ENCODE measurements at regions not wholly inside any gene's neighbourhood (a gene's known extent, or its start where the extent isn't known, plus 50 kb on each side); places are given as distances from the start of the nearest gene placed in this dataset.

DNA sequence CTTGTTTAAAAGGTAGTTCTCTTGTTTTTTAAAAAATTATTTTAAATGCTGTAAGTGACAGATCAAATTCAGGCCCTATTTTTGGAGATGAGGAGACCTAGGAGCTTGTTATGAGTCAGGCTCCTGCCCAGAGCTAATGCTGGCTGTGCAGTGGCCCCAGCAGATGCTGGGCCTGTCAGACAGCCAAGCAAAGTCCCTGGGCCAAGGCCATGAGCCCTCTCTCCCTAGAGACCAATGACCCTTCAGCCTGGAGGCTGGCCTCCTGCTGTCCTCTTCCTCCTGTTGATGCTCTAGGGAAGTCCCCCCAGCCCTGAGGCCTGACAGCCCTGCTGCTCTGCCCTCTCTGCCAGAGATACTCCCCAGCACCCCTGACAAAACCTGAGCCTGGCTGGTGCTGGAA, 128.1 kb upstream of the CTTNBP2NL start:
- DNase-seq = no peak

DNA sequence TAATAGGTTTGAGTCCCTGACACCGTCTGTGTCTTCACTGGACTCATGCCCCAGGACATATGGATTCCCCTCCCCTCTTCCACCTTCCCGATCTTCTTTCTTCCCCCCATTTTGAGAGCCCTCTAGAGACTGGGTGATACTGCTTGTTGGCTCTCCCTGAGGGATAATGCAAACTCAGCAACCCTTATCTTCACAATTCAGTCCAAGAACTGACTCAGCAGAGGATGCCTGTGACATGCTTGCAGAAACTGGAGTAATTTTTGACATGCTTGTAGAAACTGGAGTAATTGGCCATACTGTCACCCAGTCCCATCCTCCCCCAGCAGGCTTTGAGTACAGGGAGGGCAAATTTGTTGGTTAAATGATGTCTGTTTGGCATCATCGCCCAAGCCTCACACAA, 127.6 kb upstream of the CTTNBP2NL start:
- no peak for DNase-seq

DNA sequence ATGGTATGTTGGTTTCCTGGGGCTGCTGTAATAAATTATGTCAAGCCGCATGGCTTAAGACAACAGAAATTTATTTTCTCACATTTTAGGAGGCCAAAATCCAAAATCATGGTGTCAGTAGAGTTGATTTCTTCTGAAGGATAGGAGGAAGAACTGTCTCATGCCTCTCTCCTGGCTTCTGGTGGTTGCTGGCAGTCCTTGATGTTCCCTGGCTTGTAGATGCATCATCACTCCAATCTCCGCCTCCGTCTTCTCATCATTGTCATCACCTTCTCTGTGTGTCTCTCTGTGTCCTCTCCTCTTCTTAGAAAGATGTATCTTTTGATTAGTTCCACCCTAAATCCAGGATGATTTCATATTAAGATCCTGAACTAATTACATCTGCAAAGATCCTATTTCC, 124.7 kb upstream of the CTTNBP2NL start:
- no peak for DNase-seq

DNA sequence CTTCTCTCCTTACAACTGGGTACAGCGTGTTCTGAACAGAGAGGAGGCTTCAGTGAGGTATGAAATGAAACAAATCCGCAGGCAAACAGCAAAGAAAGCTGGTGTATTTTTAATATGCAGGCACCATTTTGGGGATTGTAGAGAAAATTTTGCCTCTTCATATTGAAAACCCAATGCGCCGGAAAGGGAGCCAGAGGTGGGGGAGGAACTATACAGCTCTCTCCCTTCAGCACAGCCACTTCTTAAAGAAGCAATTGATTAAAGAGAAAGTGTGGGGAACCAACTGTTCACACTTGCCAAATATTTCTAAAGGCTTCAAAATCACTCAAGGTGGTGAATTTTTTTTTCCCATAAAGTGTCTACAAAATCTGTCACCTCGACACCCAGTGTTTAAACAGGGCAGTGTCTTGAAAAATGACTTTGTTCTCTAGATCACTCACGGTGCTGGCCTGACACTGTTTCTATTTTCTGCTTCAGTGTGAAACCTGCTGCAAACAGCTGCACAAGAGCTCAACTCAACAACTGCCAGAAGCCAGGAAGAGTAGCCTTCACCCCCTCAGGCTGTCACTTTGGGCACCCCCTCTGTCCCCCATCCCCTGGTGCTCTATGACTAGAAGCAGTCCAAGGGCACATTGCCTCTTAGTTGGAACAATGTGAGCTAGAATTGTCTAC, 123.8 kb upstream of the CTTNBP2NL start:
- DNase-seq = no peak

DNA sequence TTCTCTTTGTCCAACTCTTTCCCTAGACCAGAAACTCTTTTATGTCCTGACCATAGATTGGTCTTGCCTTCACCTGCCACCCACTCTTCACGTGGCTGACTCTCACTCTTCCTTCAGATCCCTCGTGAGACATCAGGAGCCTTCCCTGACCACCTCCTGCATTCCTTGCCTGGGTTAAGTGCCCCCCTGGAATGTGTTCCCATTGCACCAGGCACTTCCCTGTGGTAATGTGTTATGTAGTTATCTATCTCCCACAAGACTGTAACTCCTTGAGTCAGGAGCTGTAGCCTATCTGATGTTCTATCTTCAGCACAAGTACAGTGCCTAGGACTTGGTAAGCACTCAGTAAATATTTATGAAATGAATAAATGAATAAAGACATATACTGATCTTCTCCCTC, 111.2 kb upstream of the CTTNBP2NL start:
- no peak for DNase-seq

DNA sequence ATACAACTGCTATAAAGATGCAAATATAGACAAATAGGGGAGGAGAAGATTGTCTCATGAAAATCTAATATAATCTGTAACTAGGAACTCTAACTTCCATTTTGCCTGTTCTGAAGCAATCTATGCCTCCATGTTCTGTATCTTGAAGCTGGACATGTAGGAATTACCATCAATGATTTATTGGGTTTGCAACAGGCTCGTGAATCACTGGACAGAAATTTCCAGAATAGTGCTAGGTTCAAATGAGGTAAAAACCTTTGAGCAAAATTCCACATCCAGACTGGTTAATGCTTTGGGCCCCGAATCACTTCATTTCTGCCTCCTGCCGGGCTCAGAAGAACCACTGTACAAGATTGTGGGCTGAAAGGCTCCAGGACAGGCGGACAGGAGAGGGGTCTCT, 110.7 kb upstream of the CTTNBP2NL start:
- DNase-seq = no peak

DNA sequence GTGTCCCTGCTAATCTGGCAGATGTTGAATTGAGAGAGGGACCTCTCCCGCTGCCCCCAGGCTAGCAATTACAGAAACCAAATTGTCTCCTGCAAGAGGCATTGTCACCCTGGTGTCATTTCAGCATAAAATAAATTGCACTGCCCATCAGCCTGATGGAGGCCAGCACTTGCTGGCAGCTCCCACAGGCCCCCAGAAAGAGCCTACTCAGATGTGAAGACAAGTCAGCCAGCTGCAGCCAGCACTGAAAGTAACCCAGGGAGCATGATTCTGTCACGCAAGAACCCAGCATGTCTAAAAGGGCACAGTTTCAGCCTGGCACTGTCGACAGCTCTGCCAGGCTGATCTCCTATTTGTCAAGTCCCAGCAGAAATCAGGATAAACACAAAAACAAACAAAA, 110.3 kb upstream of the CTTNBP2NL start:
- DNase-seq = no peak

DNA sequence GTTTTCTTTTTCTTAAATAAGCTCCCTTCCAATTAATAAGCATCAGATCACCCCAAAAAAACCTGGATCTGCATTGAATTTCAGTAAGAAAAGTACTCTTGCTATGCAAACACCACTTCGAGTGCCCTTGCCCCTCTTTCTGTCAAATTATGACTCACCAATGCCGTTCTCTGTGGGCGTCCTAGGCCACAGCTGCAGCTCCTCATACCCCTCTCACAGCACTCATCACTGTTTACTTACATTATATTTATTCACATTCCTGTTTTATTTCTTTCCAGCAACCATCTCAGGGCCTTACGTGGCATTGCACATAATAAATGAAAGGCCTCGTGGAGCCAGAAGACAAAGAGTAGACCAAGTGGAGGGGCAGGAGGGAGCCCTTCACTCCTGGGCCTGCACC, 99.1 kb upstream of the CTTNBP2NL start:
- no peak for DNase-seq

DNA sequence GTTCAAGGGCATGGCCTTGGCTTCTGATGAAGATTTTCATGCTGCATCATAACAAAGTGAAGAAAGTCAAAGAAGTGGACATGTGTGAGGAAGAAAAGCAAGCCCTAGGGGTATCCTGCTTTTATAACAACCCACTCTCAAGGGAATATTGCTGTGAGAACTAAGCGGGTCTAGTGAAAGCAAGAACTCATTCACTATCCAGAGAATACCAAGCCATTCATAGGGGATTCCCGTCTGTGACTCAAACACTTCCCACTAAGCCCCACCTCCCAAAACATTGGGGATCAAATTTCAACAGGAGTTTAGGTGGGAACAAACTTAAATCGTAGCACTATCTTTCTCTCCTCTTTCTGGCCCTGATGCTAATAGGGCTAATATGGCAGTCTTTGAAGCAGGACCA, 98.5 kb upstream of the CTTNBP2NL start:
- DNase-seq = no peak

DNA sequence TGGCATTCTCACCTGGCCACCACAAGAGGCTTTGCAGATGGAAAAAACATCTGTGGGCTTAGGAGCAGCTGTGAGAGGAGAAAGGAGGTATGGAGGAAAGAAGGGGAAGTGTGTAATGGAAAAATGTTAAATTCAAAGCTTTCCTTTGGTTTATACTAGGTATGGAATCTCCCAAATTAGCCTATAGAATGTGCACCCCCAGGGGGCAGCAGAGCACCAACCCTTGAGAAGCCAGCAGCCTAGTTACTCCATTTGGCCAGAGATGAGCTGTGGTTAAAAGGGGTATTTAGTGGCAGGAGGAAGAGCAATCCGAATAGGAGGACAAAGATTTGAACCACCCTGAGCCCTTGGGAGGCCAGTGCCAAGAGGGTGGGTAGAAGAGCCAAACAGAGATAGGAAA, 97.5 kb upstream of the CTTNBP2NL start:
- DNase-seq = peak; percentile 3

DNA sequence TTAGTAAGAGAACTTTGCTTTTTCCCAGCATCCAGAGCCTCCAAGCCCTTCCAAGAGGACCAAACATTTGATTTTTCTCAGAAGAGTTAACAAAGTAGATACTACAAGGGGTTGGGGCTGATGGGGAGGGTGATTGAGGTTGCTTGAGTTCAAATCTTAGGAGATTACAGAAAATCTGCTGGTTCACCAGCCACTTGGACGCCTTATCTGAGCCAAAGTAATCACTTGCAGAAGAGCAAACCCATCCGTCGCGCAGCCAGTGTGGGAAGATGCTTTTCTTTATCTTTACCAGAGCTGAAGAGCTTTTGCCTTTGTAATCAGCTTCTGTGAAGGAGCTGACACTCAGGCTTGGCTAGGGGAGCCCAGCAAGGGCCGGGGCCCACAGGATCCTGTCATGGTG, 91.9 kb upstream of the CTTNBP2NL start:
- DNase-seq = no peak

DNA sequence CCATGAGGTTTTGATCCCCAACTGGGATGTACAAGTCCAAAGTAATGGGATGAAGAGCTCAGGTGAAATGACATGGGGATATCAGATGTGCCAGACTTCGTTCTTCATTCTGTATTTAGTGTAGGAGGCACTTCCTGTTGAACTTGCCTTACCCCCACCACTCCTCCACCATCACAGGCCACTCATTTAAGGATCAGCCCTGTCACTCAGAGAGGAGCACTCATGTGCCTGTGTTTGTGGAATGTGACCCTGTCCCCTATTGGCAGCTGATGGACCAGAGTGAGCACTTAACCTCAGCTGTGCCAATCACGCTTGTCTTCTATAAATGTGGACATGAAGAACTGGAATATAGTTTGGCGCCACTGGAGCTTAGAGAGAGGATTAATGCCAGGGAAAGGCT, 91.4 kb upstream of the CTTNBP2NL start:
- no peak for DNase-seq

DNA sequence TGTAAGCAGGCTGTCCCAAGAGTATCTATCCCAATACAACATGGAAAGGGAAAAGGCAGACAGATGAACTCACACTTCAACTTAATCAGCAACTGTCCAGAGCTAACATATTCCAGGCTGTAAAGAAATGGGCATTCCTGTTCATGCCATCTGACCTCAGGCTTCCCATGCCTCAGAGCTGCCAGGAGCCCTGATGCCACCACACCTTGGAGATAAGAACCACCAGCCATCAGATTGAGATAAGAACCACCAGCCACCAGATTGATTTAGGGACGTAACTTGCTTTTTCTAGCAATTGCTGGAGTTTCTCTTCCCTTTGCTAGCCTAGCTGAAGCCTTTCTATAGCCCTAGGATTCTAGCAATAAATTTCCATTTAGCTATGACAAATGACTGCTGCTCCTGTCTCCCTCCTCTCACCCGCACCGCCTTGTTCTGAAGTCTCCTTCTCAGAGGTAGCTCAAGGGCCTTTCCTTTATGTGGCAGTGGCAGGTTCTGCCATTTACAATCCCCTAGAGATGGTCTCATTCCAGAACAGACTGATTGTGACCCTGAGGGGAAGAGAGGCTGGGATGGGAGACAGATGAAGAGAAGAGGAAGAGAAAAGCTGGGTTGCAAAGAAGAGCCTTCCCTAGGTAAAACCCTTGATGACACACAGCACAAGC, 88.0 kb upstream of the CTTNBP2NL start:
- no peak for DNase-seq

DNA sequence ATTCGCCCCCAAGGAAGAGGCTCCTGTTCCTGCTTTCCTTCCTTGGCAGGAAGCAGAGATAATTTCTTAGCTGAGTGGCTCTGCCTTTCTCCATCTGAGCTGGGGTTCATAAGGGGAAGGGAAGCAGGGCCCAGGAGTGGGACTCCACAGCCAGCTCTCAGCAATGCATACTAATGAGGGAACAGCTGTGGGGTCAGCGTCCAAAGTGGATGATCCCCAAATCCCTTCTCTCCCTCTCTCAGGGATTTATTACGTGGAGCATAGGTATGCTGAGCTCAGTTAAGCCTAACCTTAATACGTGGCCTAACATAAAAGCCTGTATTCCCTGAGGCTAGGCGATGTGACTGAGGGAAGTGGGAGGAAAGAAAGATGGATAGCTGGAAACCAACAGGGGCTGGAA, 87.3 kb upstream of the CTTNBP2NL start:
- DNase-seq = no peak

DNA sequence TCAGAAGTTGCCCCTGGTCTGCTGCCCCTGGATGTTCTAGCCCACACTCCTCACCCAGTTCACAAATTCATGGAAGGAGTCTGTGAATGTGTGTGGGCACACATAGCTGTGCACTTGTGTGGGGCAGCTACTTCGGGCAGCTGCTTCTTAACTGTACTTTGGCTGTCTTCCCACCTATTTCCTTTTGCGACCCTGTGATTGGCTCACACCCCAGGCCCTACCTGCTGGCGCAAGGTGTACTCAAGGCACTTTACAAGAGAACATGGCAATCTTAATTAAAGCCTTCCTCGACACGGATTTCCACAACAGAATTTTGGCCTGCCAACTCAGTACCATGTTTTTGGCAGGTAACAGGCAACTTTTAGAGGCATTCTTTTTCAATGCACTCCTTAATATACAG, 86.5 kb upstream of the CTTNBP2NL start:
- no peak for DNase-seq

DNA sequence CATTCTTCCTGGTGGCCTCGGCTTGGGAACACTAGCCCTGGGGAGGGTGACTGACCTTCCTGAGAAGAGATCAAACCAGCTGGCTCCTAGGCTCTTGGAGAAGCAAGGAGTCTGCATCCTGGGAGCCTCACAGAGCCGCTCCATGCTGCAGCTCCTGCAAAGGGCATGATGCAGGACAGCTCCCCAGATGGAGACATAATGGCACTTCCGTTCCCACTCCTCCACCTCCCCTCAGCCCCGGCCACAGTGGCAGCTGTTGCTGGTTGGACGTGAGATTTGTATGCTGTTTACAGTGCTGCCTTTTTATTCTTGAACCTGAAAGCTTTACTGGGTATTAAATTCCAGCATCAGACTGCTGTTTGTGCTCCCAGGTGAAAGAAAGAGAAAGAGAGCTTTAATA, 83.7 kb upstream of the CTTNBP2NL start:
- DNase-seq = no peak

DNA sequence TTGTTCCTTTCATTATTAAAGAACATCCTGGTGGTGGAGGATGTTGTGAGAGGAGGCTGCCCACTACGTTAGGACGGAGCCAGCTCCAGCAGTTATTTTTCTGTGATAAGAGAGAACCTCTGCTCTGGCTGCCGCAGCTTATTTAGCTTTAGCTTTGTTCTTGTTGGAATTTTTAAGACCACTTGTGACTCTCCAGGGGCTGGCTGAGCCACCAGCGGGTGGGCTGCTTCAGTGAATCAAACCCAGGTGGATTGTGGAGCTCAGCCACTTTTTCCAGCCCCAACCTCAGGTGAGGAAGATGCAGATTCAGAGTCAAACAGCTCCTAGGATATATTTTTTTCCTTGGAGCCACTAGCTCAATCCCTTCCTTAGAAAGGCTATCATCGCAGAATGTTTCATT, 83.1 kb upstream of the CTTNBP2NL start:
- no peak for DNase-seq

DNA sequence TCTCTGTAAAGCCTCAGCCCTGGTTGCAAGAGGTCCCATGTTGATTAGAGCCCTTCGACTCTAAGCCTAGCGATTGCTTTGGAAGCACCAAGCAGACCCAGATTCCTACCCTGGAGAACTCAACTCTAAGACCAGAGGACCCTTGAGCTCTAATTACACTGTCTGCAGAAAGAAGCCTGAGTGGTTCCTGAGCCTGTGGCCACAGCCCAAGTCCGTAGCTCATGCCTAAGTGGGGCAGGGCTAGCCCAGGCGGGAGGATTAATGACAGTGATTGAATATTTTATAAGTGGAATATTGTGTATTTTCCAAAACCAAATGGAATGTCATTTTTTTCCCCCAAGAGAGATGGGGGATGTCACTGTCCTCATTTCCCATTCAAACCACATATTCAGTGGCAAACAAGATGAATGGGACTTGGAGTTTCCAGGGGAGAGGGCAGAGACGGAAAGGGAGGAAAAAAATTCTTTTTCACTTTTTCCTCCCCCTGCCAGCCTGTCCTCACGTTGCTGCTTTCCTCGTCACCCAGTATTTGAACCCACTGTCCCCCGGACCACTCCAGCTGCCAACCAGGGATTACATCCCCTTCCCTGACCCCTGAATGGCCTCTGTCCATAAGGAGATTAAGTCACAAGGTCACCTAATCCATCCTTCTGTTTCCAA, 79.6 kb upstream of the CTTNBP2NL start:
- no peak for DNase-seq

DNA sequence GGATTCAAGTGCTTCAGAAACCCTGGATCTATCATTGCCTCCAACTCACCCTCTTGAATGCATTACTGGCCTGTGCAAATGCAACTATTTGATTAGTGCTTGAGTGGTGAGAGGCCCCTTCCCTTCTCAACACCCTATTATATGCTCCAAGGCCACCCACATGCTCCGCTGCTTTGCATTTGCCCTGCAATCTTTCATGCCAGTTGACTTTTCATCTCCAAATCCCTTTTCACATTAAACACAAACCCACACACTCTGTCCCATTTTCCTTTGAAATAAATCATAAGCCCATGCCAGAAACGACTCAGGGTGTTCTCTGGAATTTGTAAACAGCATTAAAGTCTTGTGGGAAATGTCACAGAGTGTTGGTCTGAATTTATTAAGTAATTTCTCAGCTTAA, 78.9 kb upstream of the CTTNBP2NL start:
- DNase-seq = no peak

DNA sequence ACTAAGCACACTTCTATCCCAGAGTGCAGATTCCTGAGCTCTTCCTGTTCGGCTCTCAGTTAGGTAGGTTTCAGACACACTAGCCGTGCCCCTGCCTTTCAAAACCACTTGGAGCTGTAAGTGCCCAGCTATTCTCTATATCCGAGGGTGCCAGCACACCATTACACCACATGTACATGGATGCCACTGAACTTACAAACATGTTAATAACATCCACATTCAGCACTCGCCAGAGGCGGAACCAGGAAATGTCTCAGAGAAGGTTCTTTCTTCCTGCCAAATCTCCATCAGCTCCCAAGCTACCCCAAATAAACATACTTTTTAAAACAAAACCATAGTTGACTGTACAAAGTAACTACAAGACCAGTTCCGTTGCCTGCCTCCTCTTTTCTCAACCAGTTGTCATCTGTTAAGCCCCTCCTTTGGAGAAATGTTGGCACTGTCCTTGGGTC, 78.4 kb upstream of the CTTNBP2NL start:
- no peak for DNase-seq

DNA sequence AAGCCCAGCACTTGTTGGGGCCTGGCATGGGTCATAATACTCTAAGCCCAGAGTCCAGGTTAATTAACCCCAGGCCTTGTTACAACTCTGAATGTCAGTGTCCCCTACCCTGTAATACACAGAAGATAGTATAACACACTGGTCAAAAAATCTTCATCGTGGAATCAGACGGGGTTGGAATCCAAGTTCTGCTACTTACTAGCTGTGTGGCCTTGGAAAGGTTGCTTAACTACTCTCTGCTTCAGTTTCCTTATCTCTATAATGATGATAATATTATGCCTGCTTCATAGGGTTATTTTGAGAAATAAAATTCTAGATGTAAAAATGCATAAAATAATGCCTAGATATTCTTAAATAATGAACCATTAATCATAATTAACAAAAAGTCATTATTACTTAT, 77.8 kb upstream of the CTTNBP2NL start:
- DNase-seq = no peak

DNA sequence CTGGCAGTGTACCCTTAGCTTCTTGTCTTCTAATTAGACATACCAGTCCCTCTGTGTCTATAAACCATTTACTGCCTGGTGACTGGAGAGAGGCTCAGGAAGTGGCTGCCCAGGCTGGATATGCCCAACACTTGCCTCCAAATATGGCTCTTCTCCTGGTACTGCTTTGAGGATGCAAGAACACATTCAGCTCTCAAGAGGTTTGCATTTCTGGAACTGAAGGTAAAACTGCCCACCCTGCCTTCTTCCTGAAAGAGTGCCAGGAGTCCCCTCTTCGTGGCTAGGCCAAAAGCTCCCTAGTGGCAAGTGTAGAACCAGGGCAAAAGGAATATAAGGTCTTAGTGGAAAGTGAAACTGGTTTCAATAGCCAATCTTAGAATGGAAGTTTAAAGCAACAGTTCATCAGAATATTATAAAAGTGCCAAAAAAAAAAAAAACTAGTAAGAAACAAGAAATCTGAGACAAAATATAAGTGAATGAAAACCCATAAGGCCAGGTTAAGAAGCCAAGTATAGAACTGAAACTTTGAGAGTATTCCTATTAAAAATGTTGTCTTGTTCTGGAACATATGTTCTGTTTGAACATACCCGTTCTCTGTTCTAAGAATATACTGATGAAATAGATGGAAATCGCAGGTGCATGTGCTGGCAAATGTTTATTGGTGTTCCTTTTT, 77.2 kb upstream of the CTTNBP2NL start:
- DNase-seq = no peak

DNA sequence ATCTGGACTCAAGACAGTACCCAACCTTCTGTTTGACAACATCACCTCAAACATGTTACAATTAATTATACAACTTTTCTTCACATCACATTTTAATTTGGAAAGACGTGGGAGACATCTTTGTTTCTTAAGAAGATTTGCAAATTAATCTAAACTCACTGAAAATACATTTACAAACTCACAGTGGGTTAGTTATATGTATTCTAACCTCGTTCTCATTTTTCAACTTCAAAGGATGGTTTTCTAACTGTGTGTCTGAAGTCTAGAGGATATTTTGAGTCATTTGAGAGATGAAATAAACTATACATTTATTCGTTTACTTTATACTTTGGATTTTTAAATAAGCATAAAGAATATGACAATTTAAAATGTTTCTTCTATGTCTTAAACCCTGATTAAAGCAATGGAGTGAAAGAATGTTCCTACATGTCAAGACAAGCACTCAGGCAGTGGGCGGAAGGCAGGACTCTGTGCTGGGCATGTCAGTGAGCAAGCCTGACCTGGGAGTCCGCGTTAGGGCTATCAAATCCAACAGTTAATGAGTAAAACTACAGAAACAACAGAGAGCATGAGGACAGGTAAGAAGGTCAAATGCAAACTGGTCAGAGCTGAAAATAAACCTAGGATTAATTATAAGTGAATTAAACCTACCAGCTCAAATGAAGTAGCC, 76.5 kb upstream of the CTTNBP2NL start:
- no peak for DNase-seq
